HepG2 (cell line): ENCODE measurements at regions not wholly inside any gene's neighbourhood (a gene's known extent, or its start where the extent isn't known, plus 50 kb on each side); places are given as distances from the start of the nearest gene placed in this dataset.

Experiments used
- CTCF ChIP-seq: sonication (generic); formaldehyde crosslinking; IDR thresholded peaks from 2 replicates; pipeline ENCODE4 v1.5.0; 2020; ENCODE audit warnings: mild to moderate bottlenecking, missing genetic modification reagents, moderate library complexity
- FOSL1 ChIP-seq: sonication (generic); formaldehyde crosslinking; IDR thresholded peaks from 2 replicates; pipeline ENCODE4 v1.9.0; 2021; ENCODE audit warnings: missing genetic modification reagents, borderline replicate concordance
- FOXM1 ChIP-seq: sonication (generic); formaldehyde crosslinking; IDR thresholded peaks from 2 replicates; pipeline ENCODE4 v1.5.0; 2020; ENCODE audit warnings: missing genetic modification reagents
- SIX1 ChIP-seq: sonication (generic); formaldehyde crosslinking; IDR thresholded peaks from 2 replicates; pipeline ENCODE4 v1.4.0; 2020; ENCODE audit warnings: missing genetic modification reagents, borderline replicate concordance
- SRY ChIP-seq: sonication (generic); formaldehyde crosslinking; IDR thresholded peaks from 2 replicates; pipeline ENCODE4 v1.8.0; 2022; ENCODE audit warnings: mild to moderate bottlenecking, missing genetic modification reagents
- ZBTB40 ChIP-seq, 2 experiments: fragments of 450-650 bp in 1 of 2; sonication (generic) in 1 of 2; formaldehyde crosslinking in 1 of 2; IDR thresholded peaks; 2 replicates each; pipeline versions ENCODE4 v1.6.1 to v1.8.0; 2016 to 2022; ENCODE audit warnings: antibody characterized with exemption in 1 of 2, mild to moderate bottlenecking in 1 of 2, missing genetic modification reagents in 1 of 2
- ZSCAN22 ChIP-seq: sonication (generic); formaldehyde crosslinking; IDR thresholded peaks from 2 replicates; pipeline ENCODE4 v1.4.0; 2020; ENCODE audit warnings: mild to moderate bottlenecking, missing genetic modification reagents

- TF ChIP-seq SIX1 (CRISPR knock-in tag) (no peak), CTCF (CRISPR knock-in tag) (no peak), ZSCAN22 (CRISPR knock-in tag) (no peak), FOSL1 (no peak), ZBTB40 (IDR thresholded peaks at IDR 0.05) (no peak), ZBTB40 (CRISPR knock-in tag; IDR thresholded peaks at IDR 0.05) (no peak), SRY (CRISPR knock-in tag) (no peak), FOXM1 (CRISPR knock-in tag) (no peak)
Measured at GRCh38 chr2:34153484-34153883, 554.4 kb upstream of the FAM98A start.
